ENCODE measurements at regions not wholly inside any gene's neighbourhood (a gene's known extent, or its start where the extent isn't known, plus 50 kb on each side); places are given as distances from the start of the nearest gene placed in this dataset.

DNA sequence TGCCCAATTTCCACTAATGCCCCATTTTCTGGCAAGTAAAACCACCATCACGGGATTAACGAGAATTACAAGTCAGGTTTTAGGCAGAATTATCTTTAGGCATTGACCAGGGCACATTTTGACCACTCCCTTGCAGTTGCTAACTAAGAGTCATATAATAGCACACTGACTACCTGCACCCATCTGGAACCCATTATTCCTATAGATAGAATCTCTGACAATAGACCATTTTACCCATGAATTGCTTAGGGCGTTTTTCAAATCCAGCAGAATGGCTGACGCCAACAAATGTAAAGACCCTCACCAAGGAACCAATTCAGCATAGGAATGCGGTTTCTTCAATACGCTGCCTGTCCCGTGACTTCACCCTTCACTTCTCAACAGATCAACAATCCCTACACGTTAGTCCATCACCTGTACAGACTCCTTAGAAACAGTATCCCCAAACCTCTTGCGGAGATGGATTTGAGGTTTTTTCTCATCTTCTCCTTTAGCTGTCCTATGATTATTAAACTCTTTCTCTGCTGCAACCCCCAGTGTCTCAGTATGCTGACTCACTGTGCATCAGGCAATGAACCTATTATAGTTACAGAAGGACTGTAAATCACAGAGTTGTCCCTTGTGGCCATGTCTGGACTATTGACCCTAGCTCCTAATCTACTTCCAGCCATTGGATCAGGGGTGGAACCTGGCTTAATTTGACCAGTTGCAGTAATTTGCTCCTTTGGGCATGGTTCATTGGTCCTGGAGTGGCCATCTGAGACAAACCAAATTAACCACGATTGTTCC lies 177.3 kb upstream of the PLXNC1 start:
- Histone ChIP-seq H3K36me3 (no peaks in the 10 kb centered on the region), H3K4me3 (no peak overlapping the region), H3K27me3 (no peaks in the 10 kb centered on the region), H3K4me1 (no peaks in the 10 kb centered on the region), H3K9me3 (no peaks in the 10 kb centered on the region), H3K27ac (no peak overlapping the region)
- TF ChIP-seq, protein P1, sequence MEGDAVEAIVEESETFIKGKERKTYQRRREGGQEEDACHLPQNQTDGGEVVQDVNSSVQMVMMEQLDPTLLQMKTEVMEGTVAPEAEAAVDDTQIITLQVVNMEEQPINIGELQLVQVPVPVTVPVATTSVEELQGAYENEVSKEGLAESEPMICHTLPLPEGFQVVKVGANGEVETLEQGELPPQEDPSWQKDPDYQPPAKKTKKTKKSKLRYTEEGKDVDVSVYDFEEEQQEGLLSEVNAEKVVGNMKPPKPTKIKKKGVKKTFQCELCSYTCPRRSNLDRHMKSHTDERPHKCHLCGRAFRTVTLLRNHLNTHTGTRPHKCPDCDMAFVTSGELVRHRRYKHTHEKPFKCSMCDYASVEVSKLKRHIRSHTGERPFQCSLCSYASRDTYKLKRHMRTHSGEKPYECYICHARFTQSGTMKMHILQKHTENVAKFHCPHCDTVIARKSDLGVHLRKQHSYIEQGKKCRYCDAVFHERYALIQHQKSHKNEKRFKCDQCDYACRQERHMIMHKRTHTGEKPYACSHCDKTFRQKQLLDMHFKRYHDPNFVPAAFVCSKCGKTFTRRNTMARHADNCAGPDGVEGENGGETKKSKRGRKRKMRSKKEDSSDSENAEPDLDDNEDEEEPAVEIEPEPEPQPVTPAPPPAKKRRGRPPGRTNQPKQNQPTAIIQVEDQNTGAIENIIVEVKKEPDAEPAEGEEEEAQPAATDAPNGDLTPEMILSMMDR (IDR thresholded peaks at IDR 0.05) = no peak
- no peak for TF ChIP-seq POLR2A (IDR thresholded peaks at IDR 0.05)
- no peak for DNase-seq
- intact Hi-C loops (cut with DNase I; ENCODE audit: low total_unique reads) = no loop called here

DNA sequence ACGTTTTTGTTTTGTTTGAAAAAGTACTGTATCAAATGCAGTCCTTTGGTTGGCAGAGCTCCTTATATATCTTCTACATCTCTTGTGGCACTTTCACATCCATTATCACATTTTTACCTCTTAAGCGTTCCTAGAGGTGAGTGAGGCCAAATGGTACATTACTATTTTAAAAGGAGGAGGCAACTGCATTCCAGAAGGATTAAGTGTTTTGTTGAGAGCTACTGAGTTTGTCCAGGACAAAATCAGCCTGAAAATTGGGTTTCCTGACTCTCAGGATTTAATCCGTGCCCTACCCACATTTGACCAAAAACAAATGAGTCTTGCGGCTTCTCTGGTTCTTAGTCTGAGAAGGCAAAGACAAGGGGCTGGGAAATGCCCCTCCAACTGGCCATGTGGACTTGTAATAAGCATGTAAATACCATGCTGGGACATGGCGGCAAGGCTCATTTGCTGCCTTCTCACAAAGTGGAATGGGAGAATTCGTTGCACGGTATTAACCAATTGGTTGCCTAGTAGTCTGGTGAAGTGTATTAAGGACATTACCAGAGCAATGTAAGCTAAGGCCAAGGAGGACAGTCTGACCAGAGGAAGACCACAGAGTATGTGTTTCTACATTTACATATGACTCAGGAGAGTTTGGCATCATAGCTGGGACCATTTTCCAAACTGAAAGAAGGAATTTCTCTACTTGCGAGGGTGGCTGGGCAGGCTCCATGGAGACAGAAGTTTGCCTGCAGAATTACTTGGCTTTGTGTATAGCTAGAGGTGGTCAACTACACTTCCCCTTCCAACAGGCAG lies 175.8 kb upstream of the PLXNC1 start:
- H3K27ac ChIP-seq = no peak overlapping the region
- intact Hi-C loops (cut with DNase I; ENCODE audit: low total_unique reads) = no loop called here
- no peaks in the 10 kb centered on the region for H3K36me3 ChIP-seq
- no peak overlapping the region for H3K4me3 ChIP-seq
- H3K27me3 ChIP-seq = no peaks in the 10 kb centered on the region
- no peaks in the 10 kb centered on the region for H3K4me1 ChIP-seq
- TF ChIP-seq, protein P1 (IDR thresholded peaks at IDR 0.05) = no peak
- no peak for TF ChIP-seq POLR2A (IDR thresholded peaks at IDR 0.05)
- no peak for DNase-seq
- H3K9me3 ChIP-seq = no peaks in the 10 kb centered on the region

DNA sequence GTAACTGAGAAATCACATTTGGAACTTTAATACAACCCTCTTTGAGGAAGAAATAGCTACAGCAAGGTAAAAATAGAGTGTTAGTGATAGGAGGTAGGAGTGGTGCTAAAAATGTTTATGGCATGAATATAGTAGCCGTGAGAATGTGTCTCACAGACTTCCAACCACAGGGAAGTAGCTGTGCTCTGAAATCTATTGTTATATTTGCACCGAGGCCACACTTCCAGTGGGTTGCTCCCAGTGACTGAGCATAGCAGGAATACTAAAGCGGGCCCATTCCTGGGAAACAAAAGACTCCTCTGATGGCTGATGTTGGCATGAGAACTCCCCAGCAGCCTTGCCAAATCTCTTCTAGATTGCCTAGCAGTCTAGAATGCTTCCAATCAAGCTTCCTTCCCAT lies 174.1 kb upstream of the PLXNC1 start:
- intact Hi-C loops (cut with DNase I; ENCODE audit: low total_unique reads) = no loop called here
- H3K9me3 ChIP-seq = no peaks in the 10 kb centered on the region
- H3K27ac ChIP-seq = no peak overlapping the region
- H3K4me3 ChIP-seq = no peak overlapping the region
- no peaks in the 10 kb centered on the region for H3K36me3 ChIP-seq
- TF ChIP-seq, protein P1 (IDR thresholded peaks at IDR 0.05) = no peak
- TF ChIP-seq POLR2A (IDR thresholded peaks at IDR 0.05) = no peak
- no peaks in the 10 kb centered on the region for H3K27me3 ChIP-seq
- DNase-seq = no peak
- no peaks in the 10 kb centered on the region for H3K4me1 ChIP-seq

DNA sequence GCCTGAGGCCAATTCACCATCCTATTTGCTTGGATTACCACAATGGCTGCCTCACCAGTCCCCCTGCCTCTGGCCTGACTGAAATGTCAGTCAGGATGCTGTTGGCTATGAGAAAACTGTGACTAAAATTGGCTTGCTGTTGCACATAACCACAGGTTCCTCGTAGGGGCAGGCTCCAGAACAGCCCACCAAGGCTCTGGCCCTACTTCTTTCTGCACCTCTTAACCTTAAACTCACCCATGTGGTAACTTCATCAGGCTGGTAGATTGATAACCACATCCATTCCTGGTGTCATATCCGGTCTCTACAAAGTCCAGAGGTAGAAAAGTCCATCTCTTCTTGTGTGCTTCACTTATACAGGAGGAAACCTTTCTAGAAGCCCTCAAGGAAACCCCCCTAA lies 172.4 kb upstream of the PLXNC1 start:
- Histone ChIP-seq H3K27me3 (no peaks in the 10 kb centered on the region), H3K4me3 (no peak overlapping the region), H3K9me3 (no peaks in the 10 kb centered on the region), H3K36me3 (no peaks in the 10 kb centered on the region), H3K27ac (no peak overlapping the region), H3K4me1 (no peaks in the 10 kb centered on the region)
- DNase-seq = no peak
- TF ChIP-seq, protein P1 (IDR thresholded peaks at IDR 0.05) = no peak
- TF ChIP-seq POLR2A (IDR thresholded peaks at IDR 0.05) = no peak
- intact Hi-C loops (cut with DNase I; ENCODE audit: low total_unique reads) = no loop called here

DNA sequence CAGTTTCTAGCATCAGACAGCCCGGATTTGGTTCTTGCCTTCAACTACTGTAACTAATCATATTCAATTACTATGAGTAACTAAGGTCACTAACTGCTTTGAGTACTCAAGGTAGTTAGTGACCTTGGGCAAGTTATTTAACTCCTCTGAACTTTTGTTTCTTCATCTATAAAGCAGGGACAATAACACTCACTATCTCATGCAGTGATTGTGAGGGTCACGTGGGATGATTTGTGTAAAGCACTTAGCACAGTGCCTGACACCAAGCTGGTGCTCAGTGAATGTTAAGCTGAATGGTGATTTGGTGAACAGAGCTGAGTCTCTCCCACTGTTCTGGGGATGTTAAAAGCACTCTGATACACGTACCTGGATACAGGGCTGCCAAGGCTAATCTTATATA lies 171.3 kb upstream of the PLXNC1 start:
- TF ChIP-seq, protein P1 (IDR thresholded peaks at IDR 0.05) = no peak
- no peak for TF ChIP-seq POLR2A (IDR thresholded peaks at IDR 0.05)
- no peaks in the 10 kb centered on the region for H3K4me1 ChIP-seq

More for the DNA sequence above, 171.3 kb upstream of the PLXNC1 start:
- no peaks in the 10 kb centered on the region for H3K36me3 ChIP-seq
- no peak overlapping the region for H3K4me3 ChIP-seq
- H3K27me3 ChIP-seq = no peaks in the 10 kb centered on the region
- H3K27ac ChIP-seq = no peak overlapping the region
- intact Hi-C loops (cut with DNase I; ENCODE audit: low total_unique reads) = no loop called here
- no peak for DNase-seq
- no peaks in the 10 kb centered on the region for H3K9me3 ChIP-seq

All from uterus (tissue), 3 donors.